ENCODE measurements at regions not wholly inside any gene's neighbourhood (a gene's known extent, or its start where the extent isn't known, plus 50 kb on each side); places are given as distances from the start of the nearest gene placed in this dataset.

DNA sequence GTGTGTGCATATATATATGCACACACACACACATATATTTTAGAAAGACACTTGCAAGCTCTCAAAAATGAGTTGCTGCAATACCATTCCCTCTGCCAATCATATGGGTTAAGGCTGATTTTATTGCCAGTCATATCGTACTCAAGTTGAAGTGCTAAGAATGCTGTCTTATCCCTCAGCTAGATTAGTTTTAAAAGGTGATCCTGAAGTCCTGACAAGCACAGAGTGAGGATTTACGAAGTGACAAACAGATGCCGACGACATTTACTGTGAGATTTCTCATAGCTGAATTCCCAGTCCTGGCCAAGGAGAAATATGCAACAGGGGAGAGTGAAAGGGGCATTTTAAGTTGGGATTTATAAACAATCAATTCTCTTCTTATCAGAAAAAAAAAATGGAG is 126.2 kb upstream of the RBFOX1 start:
- TF ChIP-seq, protein P1, sequence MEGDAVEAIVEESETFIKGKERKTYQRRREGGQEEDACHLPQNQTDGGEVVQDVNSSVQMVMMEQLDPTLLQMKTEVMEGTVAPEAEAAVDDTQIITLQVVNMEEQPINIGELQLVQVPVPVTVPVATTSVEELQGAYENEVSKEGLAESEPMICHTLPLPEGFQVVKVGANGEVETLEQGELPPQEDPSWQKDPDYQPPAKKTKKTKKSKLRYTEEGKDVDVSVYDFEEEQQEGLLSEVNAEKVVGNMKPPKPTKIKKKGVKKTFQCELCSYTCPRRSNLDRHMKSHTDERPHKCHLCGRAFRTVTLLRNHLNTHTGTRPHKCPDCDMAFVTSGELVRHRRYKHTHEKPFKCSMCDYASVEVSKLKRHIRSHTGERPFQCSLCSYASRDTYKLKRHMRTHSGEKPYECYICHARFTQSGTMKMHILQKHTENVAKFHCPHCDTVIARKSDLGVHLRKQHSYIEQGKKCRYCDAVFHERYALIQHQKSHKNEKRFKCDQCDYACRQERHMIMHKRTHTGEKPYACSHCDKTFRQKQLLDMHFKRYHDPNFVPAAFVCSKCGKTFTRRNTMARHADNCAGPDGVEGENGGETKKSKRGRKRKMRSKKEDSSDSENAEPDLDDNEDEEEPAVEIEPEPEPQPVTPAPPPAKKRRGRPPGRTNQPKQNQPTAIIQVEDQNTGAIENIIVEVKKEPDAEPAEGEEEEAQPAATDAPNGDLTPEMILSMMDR (IDR thresholded peaks at IDR 0.05): no peak
- TF ChIP-seq POLR2A (IDR thresholded peaks at IDR 0.05) (no peak), POLR2AphosphoS5 (IDR thresholded peaks at IDR 0.05) (no peak)

Data from breast epithelium (tissue), 3 donors.